Panc1 (cell line): ENCODE measurements at regions not wholly inside any gene's neighbourhood (a gene's known extent, or its start where the extent isn't known, plus 50 kb on each side); places are given as distances from the start of the nearest gene placed in this dataset.

Source experiments
- POLR2AphosphoS5 ChIP-seq: IDR thresholded peaks from 2 replicates; pipeline ENCODE4 v1.6.1; 2012; ENCODE audit warnings: mild to moderate bottlenecking, low read depth, low read length, moderate library complexity
- TF ChIP-seq, protein P1 (sequence below): fragments of 450-650 bp; IDR thresholded peaks from 2 replicates; pipeline ENCODE4 v1.5.1; 2017; ENCODE audit warnings: mild to moderate bottlenecking

DNA sequence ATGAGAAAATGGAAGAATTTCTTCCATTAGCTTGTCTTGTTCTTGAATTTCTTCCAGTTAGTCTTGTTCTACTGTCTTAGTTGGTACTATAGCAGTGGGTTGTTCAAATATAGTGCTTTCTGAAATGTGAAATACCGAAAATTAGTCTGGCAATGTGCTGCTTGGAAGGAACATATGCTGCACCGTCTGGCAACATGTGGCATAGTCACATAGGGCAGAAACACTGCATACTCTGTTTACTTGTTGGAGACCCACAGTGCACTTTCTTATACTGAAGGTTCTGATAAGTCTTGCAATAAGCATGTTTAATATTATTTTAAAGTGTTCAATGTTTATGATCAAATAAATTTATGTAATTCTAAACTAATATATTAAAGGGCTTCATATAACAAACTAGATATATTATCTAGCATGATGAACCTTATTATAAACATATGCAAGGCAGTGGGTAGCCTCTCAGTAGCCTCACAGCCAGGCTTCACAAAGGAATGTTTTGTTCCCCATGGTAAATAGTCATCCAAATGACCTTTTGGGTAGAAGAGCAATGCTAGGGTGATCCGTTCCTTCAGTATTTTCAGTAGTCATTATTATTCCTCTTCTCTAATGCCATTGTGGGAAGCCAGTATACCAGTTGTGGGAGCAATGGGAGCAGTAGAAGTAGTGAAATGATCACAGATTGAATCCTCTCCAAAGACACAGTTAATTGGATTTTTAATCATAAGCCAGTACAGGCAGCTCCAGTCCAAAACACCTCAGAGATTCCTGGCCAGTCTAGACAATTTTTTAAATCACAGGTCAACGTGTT lies 1106.7 kb downstream of the DTWD2 start:
- TF ChIP-seq, protein P1, sequence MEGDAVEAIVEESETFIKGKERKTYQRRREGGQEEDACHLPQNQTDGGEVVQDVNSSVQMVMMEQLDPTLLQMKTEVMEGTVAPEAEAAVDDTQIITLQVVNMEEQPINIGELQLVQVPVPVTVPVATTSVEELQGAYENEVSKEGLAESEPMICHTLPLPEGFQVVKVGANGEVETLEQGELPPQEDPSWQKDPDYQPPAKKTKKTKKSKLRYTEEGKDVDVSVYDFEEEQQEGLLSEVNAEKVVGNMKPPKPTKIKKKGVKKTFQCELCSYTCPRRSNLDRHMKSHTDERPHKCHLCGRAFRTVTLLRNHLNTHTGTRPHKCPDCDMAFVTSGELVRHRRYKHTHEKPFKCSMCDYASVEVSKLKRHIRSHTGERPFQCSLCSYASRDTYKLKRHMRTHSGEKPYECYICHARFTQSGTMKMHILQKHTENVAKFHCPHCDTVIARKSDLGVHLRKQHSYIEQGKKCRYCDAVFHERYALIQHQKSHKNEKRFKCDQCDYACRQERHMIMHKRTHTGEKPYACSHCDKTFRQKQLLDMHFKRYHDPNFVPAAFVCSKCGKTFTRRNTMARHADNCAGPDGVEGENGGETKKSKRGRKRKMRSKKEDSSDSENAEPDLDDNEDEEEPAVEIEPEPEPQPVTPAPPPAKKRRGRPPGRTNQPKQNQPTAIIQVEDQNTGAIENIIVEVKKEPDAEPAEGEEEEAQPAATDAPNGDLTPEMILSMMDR = no peak
- TF ChIP-seq POLR2AphosphoS5 = no peak
